IMR-90 (cell line): ENCODE measurements at regions not wholly inside any gene's neighbourhood (a gene's known extent, or its start where the extent isn't known, plus 50 kb on each side); places are given as distances from the start of the nearest gene placed in this dataset.

ENCODE experiments used
- ATAC-seq: fragments of 200-7000 bp; cut with Tn5 transposase; 2 replicates; pipeline ENCODE4 v1.9.1; 2020; ENCODE audit warnings: low read depth, mild to moderate bottlenecking, moderate library complexity
- BruUV-seq: library from RNA; stranded (reverse); fragments of 400-500 nt; replicated peaks from 2 replicates; lab custom pipeline; 2021; lab: Mats Ljungman, UMichigan
- CTCF ChIA-PET: fragments of 300-600 bp; formaldehyde crosslinking; extraction: SDS; loops from one replicate; lab custom pipeline; 2021; ENCODE audit warnings: antibody characterized with exemption; lab: Yijun Ruan, JAX
- POLR2A ChIA-PET: fragments of 300-600 bp; sonication (Branson Sonifier 250); formaldehyde crosslinking; loops from one replicate; lab custom pipeline; 2022; ENCODE audit warnings: antibody characterized with exemption; ENCODE audit not compliant: unreplicated experiment; lab: Charles Lee
- DNase-seq: peaks from one replicate; pipeline ENCODE4 v3.0.0; 2013
- H2AFZ ChIP-seq: replicated peaks from 2 replicates; pipeline ENCODE3; 2013; ENCODE audit warnings: low read length, mild to moderate bottlenecking; ENCODE audit not compliant: poor library complexity
- H2AK5ac ChIP-seq: 2 replicates; pipeline ENCODE4 v1.6.1; 2013; ENCODE audit warnings: low read depth, low read length, inconsistent platforms
- H2AK9ac ChIP-seq: replicated peaks from 2 replicates; pipeline ENCODE3; 2013; ENCODE audit warnings: mild to moderate bottlenecking, low read depth, low read length, moderate library complexity; ENCODE audit not compliant: poor library complexity
- H2BK120ac ChIP-seq: 2 replicates; pipeline ENCODE4 v1.6.1; 2013; ENCODE audit warnings: low read depth, low read length, inconsistent platforms
- H2BK15ac ChIP-seq: 3 replicates; pipeline ENCODE4 v1.6.1; 2013; ENCODE audit warnings: low read depth, low read length, inconsistent platforms
- H2BK20ac ChIP-seq: 2 replicates; pipeline ENCODE4 v1.6.1; 2013; ENCODE audit warnings: low read depth, mild to moderate bottlenecking, inconsistent platforms, low read length, moderate library complexity
- H2BK5ac ChIP-seq: 2 replicates; pipeline ENCODE4 v1.6.1; 2013; ENCODE audit warnings: mild to moderate bottlenecking, low read depth, low read length, inconsistent platforms; ENCODE audit not compliant: poor library complexity, severe bottlenecking
- H3K14ac ChIP-seq: replicated peaks from 2 replicates; pipeline ENCODE4 v1.6.1; 2013; ENCODE audit warnings: low read depth, low read length, inconsistent platforms
- H3K18ac ChIP-seq: 2 replicates; pipeline ENCODE4 v1.6.1; 2013; ENCODE audit warnings: low read depth, low read length, control low read depth
- H3K23ac ChIP-seq: 2 replicates; pipeline ENCODE4 v1.6.1; 2013; ENCODE audit warnings: low read depth, low read length, inconsistent platforms
- H3K27ac ChIP-seq: 2 replicates; pipeline ENCODE4 v1.5.1; 2013; ENCODE audit warnings: mild to moderate bottlenecking, control low read depth, low read length; ENCODE audit not compliant: insufficient read depth
- H3K27me3 ChIP-seq: 2 replicates; pipeline ENCODE4 v1.6.1; 2013; ENCODE audit warnings: low read length; ENCODE audit not compliant: control insufficient read depth, insufficient read depth
- H3K36me3 ChIP-seq: 2 replicates; pipeline ENCODE4 v1.6.1; 2013; ENCODE audit warnings: low read length, mixed read lengths; ENCODE audit not compliant: control insufficient read depth, insufficient read depth
- H3K4ac ChIP-seq: 2 replicates; pipeline ENCODE4 v1.6.1; 2013; ENCODE audit warnings: low read depth, low read length, inconsistent platforms
- H3K4me1 ChIP-seq: 2 replicates; pipeline ENCODE4 v1.6.1; 2013; ENCODE audit warnings: low read length, mixed read lengths; ENCODE audit not compliant: control insufficient read depth, insufficient read depth
- H3K4me2 ChIP-seq: 2 replicates; pipeline ENCODE4 v1.6.1; 2013; ENCODE audit warnings: low read depth, mild to moderate bottlenecking, control low read depth, low read length, moderate library complexity
- H3K4me3 ChIP-seq: 2 replicates; pipeline ENCODE4 v1.5.1; 2013; ENCODE audit warnings: low read depth, mild to moderate bottlenecking, control low read depth, low read length, moderate library complexity; ENCODE audit not compliant: insufficient read depth
- H3K56ac ChIP-seq: 2 replicates; pipeline ENCODE4 v1.6.1; 2013; ENCODE audit warnings: low read length, inconsistent platforms; ENCODE audit not compliant: insufficient read depth; ENCODE audit errors: extremely low read depth
- H3K79me1 ChIP-seq, 2 experiments: 2 replicates each; pipeline ENCODE4 v1.6.1; 2013; ENCODE audit warnings: low read length in 2 of 2, inconsistent platforms in 1 of 2, low read depth in 1 of 2
- H3K9ac ChIP-seq: 2 replicates; pipeline ENCODE4 v1.6.1; 2013; ENCODE audit warnings: low read depth, low read length, control low read depth
- H3K9me1 ChIP-seq: 2 replicates; pipeline ENCODE4 v1.6.1; 2013; ENCODE audit warnings: low read length, inconsistent platforms; ENCODE audit not compliant: insufficient read depth
- H3K9me3 ChIP-seq: 2 replicates; pipeline ENCODE4 v1.6.1; 2013; ENCODE audit warnings: low read length; ENCODE audit not compliant: control insufficient read depth, insufficient read depth
- H4K20me1 ChIP-seq: 2 replicates; pipeline ENCODE4 v1.6.1; 2013; ENCODE audit warnings: low read length, inconsistent platforms; ENCODE audit not compliant: insufficient read depth
- H4K5ac ChIP-seq: 2 replicates; pipeline ENCODE4 v1.6.1; 2013; ENCODE audit warnings: mild to moderate bottlenecking, low read depth, low read length, control low read depth
- H4K8ac ChIP-seq, 2 experiments: 2 replicates each; pipeline ENCODE4 v1.6.1; 2013; ENCODE audit warnings: low read depth in 2 of 2, low read length in 2 of 2, control low read depth in 1 of 2, inconsistent platforms in 1 of 2
- H4K91ac ChIP-seq: 2 replicates; pipeline ENCODE4 v1.6.1; 2013; ENCODE audit warnings: low read depth, low read length, inconsistent platforms; ENCODE audit not compliant: insufficient read depth
- BHLHE40 ChIP-seq: fragments of 150-350 bp; IDR thresholded peaks from 2 replicates; pipeline ENCODE4 v1.6.1; 2016; ENCODE audit warnings: mild to moderate bottlenecking, low read depth, low read length
- CTCF ChIP-seq: conservative IDR thresholded peaks from 2 replicates; pipeline ENCODE4 v1.5.1; 2012; ENCODE audit warnings: mild to moderate bottlenecking, low read depth, low read length, improper control_type of control experiment
- WGBS, 2 experiments: methylation state at CpG; one replicate each; pipeline versions ENCODE4 v1.1.5 to v1.1.7; 2013; ENCODE audit warnings: missing lambda C conversion rate in 2 of 2; ENCODE audit not compliant: insufficient read length in 1 of 2; ENCODE audit errors: extremely low coverage in 2 of 2; 5-methylcytosine and 5-hydroxymethylcytosine counted together
- dilution Hi-C: fragments of 300-500 bp; cut with HindIII; formaldehyde crosslinking; loops from one replicate; pipeline ENCODE4 v1.14.3; 2018; ENCODE audit warnings: low sequenced_read_pairs; ENCODE audit not compliant: unreplicated experiment
- in situ Hi-C: fragments of 300-500 bp; cut with MboI; formaldehyde crosslinking; loops from 3 replicates; pipeline ENCODE4 v1.14.3; 2019; ENCODE audit warnings: low sequenced_read_pairs, inconsistent platforms, mixed read lengths
- intact Hi-C: fragments of 100-400 bp; cut with micrococcal nuclease; formaldehyde crosslinking; loops from 2 replicates; pipeline ENCODE4 v1.10.0; 2022

GRCh38 chr11:28491431-28491830 is 383.2 kb downstream of the METTL15 start:
- no TSS peak for BruUV-seq
- intact Hi-C loops, result no loop called here

More at GRCh38 chr11:28491431-28491830, 383.2 kb downstream of the METTL15 start:
- no peaks in the 10 kb centered on the region for H3K79me1 ChIP-seq
- no peaks in the 10 kb centered on the region for H3K9me1 ChIP-seq
- H3K18ac ChIP-seq, result no peak overlapping the region; the same call in 1 of the 2 replicates
- WGBS, 2 experiments, result no CpG with 5 or more reads among the region's 1 CpG
- DNase-seq (peak; percentile 55), ATAC-seq (no peak)
- H3K14ac ChIP-seq, result no peak overlapping the region
- H2BK20ac ChIP-seq, result no peak overlapping the region
- H4K8ac ChIP-seq, result no peak overlapping the region
- peak overlapping the region; percentile 23; the same call in 1 of the 2 replicates for H2BK120ac ChIP-seq
- no peak overlapping the region for H3K56ac ChIP-seq
- no peak overlapping the region for H2AFZ ChIP-seq
- dilution Hi-C loops, result no loop called here
- H3K27me3 ChIP-seq, result no peaks in the 10 kb centered on the region
- no peaks in the 10 kb centered on the region for H3K36me3 ChIP-seq
- no peak overlapping the region for H3K4ac ChIP-seq
- in situ Hi-C loops, result no loop called here
- no peak overlapping the region for H3K27ac ChIP-seq
- H3K9me3 ChIP-seq, result no peaks in the 10 kb centered on the region
- peak overlapping the region; percentile 22; the same call in 1 of the 2 replicates for H4K5ac ChIP-seq
- no peak overlapping the region for H2AK9ac ChIP-seq
- ChIA-PET CTCF (no interaction called here), POLR2A (no interaction called here)
- H4K91ac ChIP-seq, result no peak overlapping the region
- no peaks in the 10 kb centered on the region for H4K20me1 ChIP-seq
- H3K23ac ChIP-seq, result no peak overlapping the region
- H3K4me1 ChIP-seq, result peaks cover 2% of the 10 kb centered on the region
- TF ChIP-seq BHLHE40 (no peak), CTCF (no peak)
- no peak overlapping the region for H2BK15ac ChIP-seq
- H3K4me3 ChIP-seq, result no peak overlapping the region
- H2BK5ac ChIP-seq, result no peak overlapping the region
- no peak overlapping the region for H3K9ac ChIP-seq
- 0 out of 2 replicates have a peak overlapping the region, but pooled peaks have one; percentile 11 for H2AK5ac ChIP-seq
- no peak overlapping the region for H3K4me2 ChIP-seq
